GM18909 (cell line): ENCODE measurements at regions not wholly inside any gene's neighbourhood (a gene's known extent, or its start where the extent isn't known, plus 50 kb on each side); places are given as distances from the start of the nearest gene placed in this dataset.
"Not testable (repeated sequence)": the region's sequence is repeated elsewhere in the genome, so short reads cannot be mapped to it uniquely, and the experiment has no call there.

Experiments used
- ATAC-seq: cut with Tn5 transposase; IDR thresholded peaks from one replicate; pipeline ENCODE4 v1.9.1; 2021; ENCODE audit warnings: mild to moderate bottlenecking; ENCODE audit not compliant: unreplicated experiment, poor library complexity

GRCh38 chr1:188941986-188942385 is 1535.7 kb downstream of the BRINP3 start:
- no peak for ATAC-seq

- no peak for ATAC-seq
Observed at GRCh38 chr1:188949701-188950100, 1528.0 kb downstream of the BRINP3 start.

- ATAC-seq: no peak
Observed at GRCh38 chr1:188958461-188959115, 1519.1 kb downstream of the BRINP3 start.

DNA sequence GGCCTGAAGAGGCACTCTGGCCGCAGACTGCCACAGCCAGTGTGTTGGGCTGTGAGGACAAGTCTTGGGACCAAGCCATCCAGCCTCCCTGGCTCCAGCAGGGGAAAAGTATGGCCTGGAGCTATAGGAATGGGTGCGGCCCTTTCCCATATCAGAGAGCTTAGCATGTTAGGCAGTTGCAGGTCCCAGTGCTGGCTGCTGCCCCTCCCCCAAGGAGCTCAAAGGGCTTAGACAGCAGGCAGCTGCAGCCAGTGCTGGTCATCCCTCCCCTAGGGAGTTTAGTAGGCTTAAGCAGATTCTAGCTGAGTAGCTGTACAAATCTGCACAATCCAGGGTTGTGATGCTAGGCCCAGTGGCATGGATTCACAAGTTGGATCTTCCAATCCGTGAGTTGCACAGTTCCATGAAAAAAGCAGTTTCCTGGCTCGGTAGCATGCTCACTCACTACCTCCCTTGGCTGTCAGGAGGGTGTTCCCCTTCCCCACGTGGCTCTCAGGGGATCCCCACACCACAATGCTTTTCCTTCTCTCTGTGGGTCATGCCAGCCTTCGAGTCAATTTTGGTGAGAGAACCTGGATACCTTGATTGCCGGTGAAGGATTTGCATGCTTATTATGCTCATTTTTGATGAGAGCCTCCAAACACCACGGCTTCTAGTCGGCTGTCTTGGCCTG is 1490.8 kb downstream of the BRINP3 start:
- no peak for ATAC-seq

DNA sequence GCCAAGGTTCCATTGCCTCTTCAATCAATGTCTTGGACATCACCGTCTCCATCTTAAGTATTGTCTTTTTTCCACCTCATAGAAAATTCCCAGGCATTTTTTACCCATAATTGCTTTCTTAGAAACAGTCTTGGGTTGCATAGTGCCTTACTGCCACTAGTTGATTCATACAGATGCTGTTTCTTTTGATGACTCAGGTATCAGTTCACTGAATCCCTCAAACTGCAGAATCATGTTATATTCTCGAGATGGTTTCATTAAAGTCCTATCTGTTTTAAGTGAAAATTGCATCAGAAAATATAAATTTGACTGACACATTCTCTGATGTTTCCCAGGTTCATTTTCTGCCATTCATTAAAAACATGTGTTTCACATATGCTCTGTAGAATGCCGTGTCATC is 1489.1 kb downstream of the BRINP3 start:
- no peak for ATAC-seq

GRCh38 chr1:188991221-188991930 is 1486.3 kb downstream of the BRINP3 start:
- no peak for ATAC-seq

DNA sequence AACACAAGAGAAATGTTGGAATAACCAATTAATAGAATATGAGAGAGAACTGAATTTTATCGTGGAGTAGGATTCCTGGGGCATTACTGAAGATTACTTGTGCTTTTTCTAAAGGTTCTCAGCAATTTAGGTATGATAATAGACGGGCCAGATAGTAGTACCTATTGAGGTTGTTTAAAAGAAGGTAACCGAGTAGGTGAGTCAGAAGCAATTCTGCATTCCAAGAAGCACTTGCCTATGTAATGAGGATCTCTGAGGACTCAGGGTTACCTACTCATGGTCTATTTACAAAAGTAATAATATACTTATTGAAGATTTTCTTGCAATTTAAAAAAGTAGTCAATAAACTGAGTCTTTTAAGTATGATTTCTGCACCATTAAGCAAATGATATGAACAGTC is 1469.8 kb downstream of the BRINP3 start:
- no peak for ATAC-seq

- ATAC-seq: no peak
Observed at GRCh38 chr1:189021577-189021976, 1456.1 kb downstream of the BRINP3 start.

- no peak for ATAC-seq
Observed at GRCh38 chr1:189022015-189022414, 1455.6 kb downstream of the BRINP3 start.

DNA sequence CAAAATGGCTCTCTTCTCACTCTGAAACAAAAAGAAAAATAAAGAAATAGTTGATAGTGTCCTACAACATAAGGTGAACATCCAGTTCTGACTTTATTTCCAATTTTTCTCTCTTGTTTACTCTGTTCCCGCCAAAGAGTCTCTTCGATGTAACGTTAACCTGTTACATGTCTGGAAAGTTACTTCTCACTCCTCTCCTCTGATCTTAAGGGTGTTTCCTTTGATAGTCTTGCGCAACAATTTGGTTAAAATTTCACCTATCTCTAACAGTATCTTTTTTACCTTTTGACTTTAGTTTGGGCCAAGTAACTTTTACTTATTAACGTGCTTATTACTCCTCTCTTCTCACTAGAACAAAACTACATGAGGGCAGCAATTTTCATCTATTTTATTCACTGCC is 1450.2 kb downstream of the BRINP3 start:
- ATAC-seq: no peak

DNA sequence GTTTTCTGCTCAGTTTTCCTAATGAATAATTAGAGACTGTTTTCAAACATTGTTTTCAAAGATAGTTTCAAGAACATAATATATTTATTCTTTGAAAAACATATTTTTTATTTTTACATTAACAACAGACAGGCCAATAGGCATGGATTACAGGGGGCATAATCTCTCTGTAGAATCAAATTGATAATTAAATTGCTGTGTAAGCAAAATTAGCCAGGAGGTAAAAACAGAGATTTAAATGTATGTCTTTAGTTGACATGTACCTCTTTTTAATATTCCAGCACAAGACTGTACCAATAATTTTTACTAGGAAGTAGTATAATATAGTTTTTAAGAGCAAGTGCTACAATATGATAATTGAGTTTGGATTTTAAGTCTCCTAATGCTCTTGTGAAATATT is 1444.5 kb downstream of the BRINP3 start:
- no peak for ATAC-seq

DNA sequence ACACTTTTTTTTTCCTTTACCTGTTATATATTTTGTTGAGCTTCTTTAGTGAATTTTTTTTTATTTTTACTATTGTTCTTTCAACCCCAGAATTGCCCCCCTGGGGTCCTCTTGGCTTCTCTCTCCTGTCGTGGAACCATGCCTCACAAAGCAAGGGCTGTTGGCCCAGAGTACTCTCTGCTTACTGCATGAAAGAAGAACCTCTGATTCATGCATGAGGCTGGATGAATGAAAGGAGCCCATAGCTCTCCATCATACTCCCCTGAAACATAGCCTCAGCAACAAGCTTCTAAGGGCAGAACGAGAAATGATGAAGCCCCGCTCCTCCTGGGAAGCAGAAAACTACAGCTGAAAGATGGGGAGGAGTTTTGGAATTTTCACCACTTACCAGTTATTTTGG is 1441.0 kb downstream of the BRINP3 start:
- ATAC-seq: no peak

DNA sequence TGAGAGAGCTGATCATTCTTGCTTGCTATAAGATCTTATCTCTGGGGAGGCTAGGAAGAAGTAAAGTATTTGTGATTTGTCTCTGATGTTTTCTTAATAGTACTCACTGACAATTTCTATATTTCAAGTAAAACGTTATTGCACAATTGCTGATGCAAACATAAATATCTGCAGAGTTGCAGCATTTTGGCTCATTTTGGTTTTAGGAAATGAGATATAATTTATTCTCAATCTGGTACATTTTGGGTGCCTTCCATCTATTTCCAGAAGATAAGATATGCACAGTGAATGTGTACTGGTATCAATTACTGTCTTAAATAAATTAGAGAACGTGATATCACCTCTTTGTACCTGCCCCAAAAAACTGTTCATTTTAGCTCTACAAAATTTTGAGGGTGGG is 1431.5 kb downstream of the BRINP3 start:
- no peak for ATAC-seq

GRCh38 chr1:189084811-189085210 is 1392.9 kb downstream of the BRINP3 start:
- no peak for ATAC-seq

- no peak for ATAC-seq
Observed at GRCh38 chr1:189103956-189104355, 1373.7 kb downstream of the BRINP3 start.

- no peak for ATAC-seq
Observed at GRCh38 chr1:189117072-189117770, 1360.4 kb downstream of the BRINP3 start.

DNA sequence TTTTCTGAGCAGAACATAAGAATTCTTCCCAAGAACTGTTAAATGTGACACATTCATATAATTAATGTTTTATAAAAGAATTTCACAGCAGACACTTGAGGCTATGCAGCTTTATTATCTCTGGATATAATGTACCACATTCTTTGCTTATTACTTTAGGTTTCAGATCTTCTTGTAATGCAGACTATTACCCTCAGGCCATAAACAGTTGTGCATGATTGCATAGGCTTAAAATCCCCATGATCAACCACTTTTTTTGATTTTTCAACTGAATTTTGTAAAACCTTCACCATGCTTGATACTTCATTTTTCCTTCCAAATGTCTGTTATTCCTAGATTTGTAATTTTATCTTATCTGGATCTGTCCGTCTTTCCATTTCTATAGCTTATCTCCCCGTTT is 1355.7 kb downstream of the BRINP3 start:
- ATAC-seq: no peak

DNA sequence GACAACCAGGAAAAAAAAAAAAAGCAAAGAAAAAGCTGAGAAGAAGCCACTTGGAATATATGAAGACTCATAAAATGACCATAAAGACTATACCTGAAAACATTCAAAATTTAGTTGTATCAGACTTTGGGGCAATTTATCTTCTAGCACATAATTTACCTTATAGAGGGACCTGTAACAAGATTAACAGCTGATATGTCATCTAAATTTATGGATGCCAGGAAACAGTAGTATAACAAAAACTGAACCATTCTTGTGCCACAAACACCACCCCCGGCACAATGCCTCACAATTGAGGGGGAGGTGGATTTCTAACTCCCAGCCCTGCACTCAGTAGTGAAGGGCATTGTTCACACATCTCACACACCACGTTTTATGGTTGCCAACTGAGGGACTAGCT is 1352.0 kb downstream of the BRINP3 start:
- no peak for ATAC-seq

- no peak for ATAC-seq
Observed at GRCh38 chr1:189131576-189131975, 1346.1 kb downstream of the BRINP3 start.

DNA sequence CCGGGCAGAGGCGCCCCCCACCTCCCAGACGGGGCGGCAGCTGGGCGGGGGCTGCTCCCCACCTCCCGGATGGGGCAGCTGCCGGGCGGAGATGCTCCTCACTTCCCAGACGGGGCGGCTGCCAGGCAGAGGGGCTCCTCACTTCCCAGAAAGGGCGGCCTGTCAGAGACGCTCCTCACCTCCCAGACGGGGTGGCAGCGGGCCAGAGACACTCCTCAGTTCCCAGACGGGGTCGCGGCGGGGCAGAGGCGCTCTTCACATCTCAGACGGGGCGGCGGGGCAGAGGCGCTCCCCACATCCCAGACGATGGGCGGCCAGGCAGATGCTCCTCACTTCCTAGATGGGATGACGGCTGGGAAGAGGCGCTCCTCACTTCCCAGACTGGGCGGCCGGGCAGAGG is 1337.9 kb downstream of the BRINP3 start:
- not testable (repeated sequence) for ATAC-seq

DNA sequence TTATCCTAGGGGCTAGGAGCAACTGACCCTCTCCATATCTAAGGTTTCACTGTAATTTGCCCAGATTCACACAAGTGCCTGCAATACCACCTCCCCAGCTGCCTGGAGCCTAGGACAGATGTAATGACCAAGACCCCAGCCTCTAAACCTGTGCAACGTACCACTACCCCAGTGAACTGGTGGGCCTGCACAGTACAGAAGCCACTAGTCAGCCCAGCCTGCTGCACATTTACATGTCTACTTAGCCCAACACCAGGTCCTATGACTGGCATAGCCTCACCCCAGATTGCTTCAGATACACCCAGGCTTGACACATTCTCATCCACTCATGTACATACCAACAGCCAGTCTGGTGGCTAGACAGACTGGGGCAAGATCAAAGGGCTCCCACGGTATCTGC is 1336.6 kb downstream of the BRINP3 start:
- no peak for ATAC-seq
